ENCODE measurements at regions not wholly inside any gene's neighbourhood (a gene's known extent, or its start where the extent isn't known, plus 50 kb on each side); places are given as distances from the start of the nearest gene placed in this dataset.
"Not testable (repeated sequence)": the region's sequence is repeated elsewhere in the genome, so short reads cannot be mapped to it uniquely, and the experiment has no call there.

- DNase-seq = no peak
Measured at GRCh38 chr6:71205336-71205956, 83.2 kb upstream of the OGFRL1 start.

GRCh38 chr6:71206089-71206488 is 82.5 kb upstream of the OGFRL1 start:
- no peak for DNase-seq

- no peak for DNase-seq
Measured at GRCh38 chr6:71209206-71209605, 79.4 kb upstream of the OGFRL1 start.

GRCh38 chr6:71209626-71210025 is 79.0 kb upstream of the OGFRL1 start:
- no peak for DNase-seq

- no peak for DNase-seq
Measured at GRCh38 chr6:71211799-71212198, 76.8 kb upstream of the OGFRL1 start.

- DNase-seq = no peak
Measured at GRCh38 chr6:71220466-71220865, 68.1 kb upstream of the OGFRL1 start.

GRCh38 chr6:71222671-71223070 is 65.9 kb upstream of the OGFRL1 start:
- no peak for DNase-seq

GRCh38 chr6:71224011-71224410 is 64.6 kb upstream of the OGFRL1 start:
- no peak for DNase-seq

- DNase-seq = no peak
Measured at GRCh38 chr6:71226151-71226550, 62.5 kb upstream of the OGFRL1 start.

- DNase-seq = peak in 1 of 2 donors; percentile 32
Measured at GRCh38 chr6:71228461-71229041, 60.1 kb upstream of the OGFRL1 start.

- DNase-seq = no peak
Measured at GRCh38 chr6:71229477-71229876, 59.1 kb upstream of the OGFRL1 start.

- DNase-seq = not testable (repeated sequence)
Measured at GRCh38 chr6:71232890-71233289, 55.7 kb upstream of the OGFRL1 start.

- no peak for DNase-seq
Measured at GRCh38 chr6:71236926-71237434, 51.6 kb upstream of the OGFRL1 start.

GRCh38 chr6:71238351-71238750 is 50.3 kb upstream of the OGFRL1 start:
- no peak for DNase-seq

Data from CD4-positive, alpha-beta T cell treated with Interleukin-1 beta for 1 hour (primary cell).